ENCODE measurements at regions not wholly inside any gene's neighbourhood (a gene's known extent, or its start where the extent isn't known, plus 50 kb on each side); places are given as distances from the start of the nearest gene placed in this dataset.

DNA sequence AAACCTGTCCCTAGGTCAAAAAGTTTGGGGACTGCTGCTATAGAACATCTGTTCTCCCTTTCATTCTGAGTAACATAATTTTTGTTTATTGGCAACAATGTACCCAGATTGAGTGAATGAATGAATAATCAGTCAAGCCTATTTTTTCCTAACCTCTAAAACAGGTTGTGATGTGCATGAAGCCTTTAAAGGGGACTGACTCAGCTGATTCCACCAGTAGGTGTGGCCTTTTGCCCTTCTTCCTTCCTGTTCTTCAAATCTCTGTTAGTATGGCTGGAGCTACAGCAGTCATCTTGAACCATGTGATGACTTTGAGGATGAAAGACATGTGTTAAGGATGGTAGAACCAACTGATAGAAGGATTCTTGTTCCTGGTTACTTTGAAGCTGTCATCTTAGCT, 476.1 kb downstream of the NUF2 start:
- no peak for TF ChIP-seq CTCF (IDR thresholded peaks at IDR 0.05)
- TF ChIP-seq POLR2A (IDR thresholded peaks at IDR 0.05): no peak
